C4-2B (cell line): ENCODE measurements at regions not wholly inside any gene's neighbourhood (a gene's known extent, or its start where the extent isn't known, plus 50 kb on each side); places are given as distances from the start of the nearest gene placed in this dataset.

Experiments used
- CTCF ChIP-seq: fragments of 450-650 bp; conservative IDR thresholded peaks from 2 replicates; pipeline ENCODE4 v1.5.1; 2017; ENCODE audit warnings: mild to moderate bottlenecking
- ZFX ChIP-seq: fragments of 450-650 bp; IDR thresholded peaks from 2 replicates; pipeline ENCODE4 v1.6.1; 2017

GRCh38 chr6:10140824-10141223, 274.1 kb downstream of the TFAP2A start:
- no peak for TF ChIP-seq CTCF
- TF ChIP-seq ZFX, result no peak
